ENCODE measurements at regions not wholly inside any gene's neighbourhood (a gene's known extent, or its start where the extent isn't known, plus 50 kb on each side); places are given as distances from the start of the nearest gene placed in this dataset.

DNA sequence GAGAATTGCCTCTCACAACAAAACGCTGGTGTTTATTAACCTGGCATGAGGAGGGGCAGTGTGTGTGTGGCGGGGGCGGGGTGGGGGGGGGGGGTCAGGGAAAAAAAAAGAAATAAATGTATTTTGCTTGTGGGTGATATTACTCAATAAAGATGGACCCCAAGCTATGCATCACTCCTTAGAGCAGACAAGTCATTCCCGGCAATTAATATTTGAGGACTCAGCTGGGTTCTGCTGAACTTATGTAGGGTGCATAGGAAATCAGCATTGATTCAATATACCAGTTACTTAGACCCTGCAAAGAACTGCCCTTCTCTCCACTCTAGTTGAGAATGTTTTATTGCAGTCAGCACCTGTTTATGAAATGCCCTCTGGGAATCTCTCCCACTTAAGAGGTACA, 206.2 kb upstream of the MAF start:
- Histone ChIP-seq H4K5ac (ENCODE audit: insufficient read length, low read depth, low read length) (no peak overlapping the region), H2AK5ac (ENCODE audit: insufficient read length, low read length) (no peak overlapping the region), H3K79me1 (ENCODE audit: insufficient read depth, low read depth, low read length, poor library complexity, severe bottlenecking) (no peaks in the 10 kb centered on the region), H3K23me2 (ENCODE audit: insufficient read length, low read depth, low read length, poor library complexity, severe bottlenecking) (no peaks in the 10 kb centered on the region), H3K79me2 (ENCODE audit: insufficient read depth, low read length) (no peaks in the 10 kb centered on the region), H4K20me1 (ENCODE audit: control insufficient read depth, insufficient read depth, insufficient read length) (no peaks in the 10 kb centered on the region), H3K4me1 (ENCODE audit: insufficient read depth, low read length) (peaks cover 5% of the 10 kb centered on the region; the same call in 1 of the 2 replicates), H3K56ac (ENCODE audit: insufficient read length, low read depth, low read length) (no peak overlapping the region), H3K14ac (ENCODE audit: insufficient read depth, low read length) (no peak overlapping the region), H4K8ac (replicated peaks; ENCODE audit: insufficient read length, low read depth, low read length) (no peak overlapping the region), H2BK15ac (ENCODE audit: low read depth, low read length) (no peak overlapping the region), H2BK12ac (ENCODE audit: insufficient read length, low read depth, low read length) (no peak overlapping the region), H2BK5ac (ENCODE audit: insufficient read length, low read length) (no peak overlapping the region), H3K4me2 (ENCODE audit: insufficient read depth, insufficient read length, low read length) (no peak overlapping the region), H2BK120ac (ENCODE audit: low read depth, low read length, poor library complexity, severe bottlenecking) (no peak overlapping the region), H3T11ph (ENCODE audit: low read length) (no peak overlapping the region), H3K23ac (ENCODE audit: insufficient read length, low read depth, low read length) (no peak overlapping the region), H3K27ac (ENCODE audit: insufficient read length, low read depth, low read length) (no peak overlapping the region), H3K9me3 (ENCODE audit: control insufficient read depth, low read depth, low read length) (peaks cover 5% of the 10 kb centered on the region), H2BK20ac (ENCODE audit: low read depth, low read length, poor library complexity, severe bottlenecking) (no peak overlapping the region), H3K18ac (ENCODE audit: insufficient read length, low read depth, low read length) (no peak overlapping the region), H2AFZ (ENCODE audit: low read length) (no peak overlapping the region), H4K91ac (ENCODE audit: insufficient read length, low read depth, low read length) (no peak overlapping the region), H3K4ac (ENCODE audit: low read depth, low read length) (no peak overlapping the region), H3K9ac (ENCODE audit: extremely low read depth, insufficient read length, low read length) (no peak overlapping the region), H3K27me3 (ENCODE audit: insufficient read depth, low read length) (no peaks in the 10 kb centered on the region)
- H3K4me1 Mint-ChIP-seq, result peaks cover 16 to 23% of the 10 kb centered on the region in 2 experiments
- peaks cover 9 to 10% of the 10 kb centered on the region in 2 experiments for H3K9me3 Mint-ChIP-seq
- peaks cover 2% of the 10 kb centered on the region; the same call in 1 of the 2 replicates for H3K27me3 Mint-ChIP-seq (ENCODE audit: low read depth)
- no CpG with 5 or more reads among the region's 4 CpGs for WGBS (ENCODE audit: extremely low coverage, insufficient read length, low lambda C conversion rate)
- TF ChIP-seq, protein P1, sequence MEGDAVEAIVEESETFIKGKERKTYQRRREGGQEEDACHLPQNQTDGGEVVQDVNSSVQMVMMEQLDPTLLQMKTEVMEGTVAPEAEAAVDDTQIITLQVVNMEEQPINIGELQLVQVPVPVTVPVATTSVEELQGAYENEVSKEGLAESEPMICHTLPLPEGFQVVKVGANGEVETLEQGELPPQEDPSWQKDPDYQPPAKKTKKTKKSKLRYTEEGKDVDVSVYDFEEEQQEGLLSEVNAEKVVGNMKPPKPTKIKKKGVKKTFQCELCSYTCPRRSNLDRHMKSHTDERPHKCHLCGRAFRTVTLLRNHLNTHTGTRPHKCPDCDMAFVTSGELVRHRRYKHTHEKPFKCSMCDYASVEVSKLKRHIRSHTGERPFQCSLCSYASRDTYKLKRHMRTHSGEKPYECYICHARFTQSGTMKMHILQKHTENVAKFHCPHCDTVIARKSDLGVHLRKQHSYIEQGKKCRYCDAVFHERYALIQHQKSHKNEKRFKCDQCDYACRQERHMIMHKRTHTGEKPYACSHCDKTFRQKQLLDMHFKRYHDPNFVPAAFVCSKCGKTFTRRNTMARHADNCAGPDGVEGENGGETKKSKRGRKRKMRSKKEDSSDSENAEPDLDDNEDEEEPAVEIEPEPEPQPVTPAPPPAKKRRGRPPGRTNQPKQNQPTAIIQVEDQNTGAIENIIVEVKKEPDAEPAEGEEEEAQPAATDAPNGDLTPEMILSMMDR (conservative IDR thresholded peaks at IDR 0.05), result no peak
- H3K36me3 Mint-ChIP-seq (ENCODE audit: insufficient read depth in 1 of 3, low read depth in 3 of 3), result peaks cover 0 to 14% (median 7%) of the 10 kb centered on the region in 3 experiments; a peak in 3 of 7 replicates
- H3K27ac Mint-ChIP-seq, result no peak overlapping the region
- no peak for DNase-seq
- H3K4me3 Mint-ChIP-seq, result no peak overlapping the region

Measured in H9 (cell line).